Epithelial cell of proximal tubule (primary cell): ENCODE measurements at regions not wholly inside any gene's neighbourhood (a gene's known extent, or its start where the extent isn't known, plus 50 kb on each side); places are given as distances from the start of the nearest gene placed in this dataset.
A peak's percentile ranks its signal among the peaks of the same experiment; 100 is the strongest.

ENCODE experiments used
- DNase-seq: peaks from one replicate; pipeline ENCODE4 v3.0.0-alpha.2; 2011; ENCODE audit warnings: low read depth
- H3K4me3 ChIP-seq: 2 replicates; pipeline ENCODE4 v1.5.1; 2011; ENCODE audit warnings: low read depth, mild to moderate bottlenecking, low read length
- TF ChIP-seq, protein P1 (sequence below): conservative IDR thresholded peaks from 2 replicates; pipeline ENCODE4 v1.5.1; 2012; ENCODE audit warnings: low read depth, mild to moderate bottlenecking, low read length

DNA sequence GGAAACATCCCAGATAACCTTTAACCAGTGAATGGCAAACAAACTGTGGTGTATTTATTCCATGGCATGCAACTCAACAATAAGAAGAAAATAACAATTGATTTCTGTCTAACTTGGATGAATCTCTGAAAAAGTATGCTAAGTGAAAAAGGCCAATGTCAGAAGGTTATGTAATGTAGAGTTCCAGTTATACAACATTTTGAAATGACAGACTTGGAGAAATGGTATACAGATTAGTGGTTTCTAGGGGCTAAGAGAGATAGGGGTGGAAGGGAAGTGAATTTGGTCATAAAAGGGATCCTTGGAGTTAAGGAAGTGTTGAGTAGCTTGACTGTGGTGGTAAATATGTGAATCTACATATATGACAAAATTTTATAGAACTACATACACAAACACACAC lies 269.4 kb upstream of the SUCLG2 start:
- no peak for DNase-seq
- no peak overlapping the region for H3K4me3 ChIP-seq
- TF ChIP-seq, protein P1, sequence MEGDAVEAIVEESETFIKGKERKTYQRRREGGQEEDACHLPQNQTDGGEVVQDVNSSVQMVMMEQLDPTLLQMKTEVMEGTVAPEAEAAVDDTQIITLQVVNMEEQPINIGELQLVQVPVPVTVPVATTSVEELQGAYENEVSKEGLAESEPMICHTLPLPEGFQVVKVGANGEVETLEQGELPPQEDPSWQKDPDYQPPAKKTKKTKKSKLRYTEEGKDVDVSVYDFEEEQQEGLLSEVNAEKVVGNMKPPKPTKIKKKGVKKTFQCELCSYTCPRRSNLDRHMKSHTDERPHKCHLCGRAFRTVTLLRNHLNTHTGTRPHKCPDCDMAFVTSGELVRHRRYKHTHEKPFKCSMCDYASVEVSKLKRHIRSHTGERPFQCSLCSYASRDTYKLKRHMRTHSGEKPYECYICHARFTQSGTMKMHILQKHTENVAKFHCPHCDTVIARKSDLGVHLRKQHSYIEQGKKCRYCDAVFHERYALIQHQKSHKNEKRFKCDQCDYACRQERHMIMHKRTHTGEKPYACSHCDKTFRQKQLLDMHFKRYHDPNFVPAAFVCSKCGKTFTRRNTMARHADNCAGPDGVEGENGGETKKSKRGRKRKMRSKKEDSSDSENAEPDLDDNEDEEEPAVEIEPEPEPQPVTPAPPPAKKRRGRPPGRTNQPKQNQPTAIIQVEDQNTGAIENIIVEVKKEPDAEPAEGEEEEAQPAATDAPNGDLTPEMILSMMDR, result no peak

DNA sequence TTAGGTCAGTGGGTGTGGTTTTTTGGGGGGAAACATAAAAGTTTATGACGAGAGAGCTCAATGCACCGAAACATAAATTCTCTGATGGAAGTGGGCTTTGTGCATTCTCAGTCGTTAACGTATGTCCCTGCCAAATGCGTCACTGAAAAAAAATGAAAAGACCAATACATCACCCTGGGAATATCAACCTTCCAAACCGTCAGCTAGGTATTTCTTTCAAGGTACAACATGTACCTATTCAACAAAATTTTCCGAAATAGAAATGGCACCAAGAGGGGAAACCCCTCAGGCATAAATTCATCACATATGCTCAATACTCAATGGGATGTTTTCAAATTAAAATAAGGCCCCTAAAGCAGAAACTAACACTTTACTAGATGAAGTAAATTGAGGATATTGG lies 266.6 kb upstream of the SUCLG2 start:
- TF ChIP-seq, protein P1, result no peak
- no peak overlapping the region for H3K4me3 ChIP-seq
- DNase-seq, result no peak

DNA sequence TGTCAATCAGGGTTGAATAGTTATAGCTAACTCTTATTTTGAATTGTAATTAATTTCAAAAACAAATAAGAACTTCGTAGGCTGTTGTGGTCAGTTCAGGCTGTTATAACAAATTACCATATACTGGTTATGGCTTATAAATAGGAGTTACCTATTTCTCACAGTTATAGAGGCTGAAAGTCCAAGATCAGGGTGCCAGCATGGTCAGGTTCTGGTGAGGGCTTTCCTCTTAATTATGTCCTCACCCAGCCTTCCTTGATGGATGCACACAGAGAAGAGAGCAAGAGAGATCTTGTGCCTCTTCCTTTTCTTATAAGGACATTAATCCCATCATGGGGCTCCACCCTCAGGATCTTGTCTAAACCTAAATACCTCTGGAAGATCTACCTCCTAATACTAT lies 265.9 kb upstream of the SUCLG2 start:
- TF ChIP-seq, protein P1, result no peak
- no peak for DNase-seq
- no peak overlapping the region for H3K4me3 ChIP-seq

DNA sequence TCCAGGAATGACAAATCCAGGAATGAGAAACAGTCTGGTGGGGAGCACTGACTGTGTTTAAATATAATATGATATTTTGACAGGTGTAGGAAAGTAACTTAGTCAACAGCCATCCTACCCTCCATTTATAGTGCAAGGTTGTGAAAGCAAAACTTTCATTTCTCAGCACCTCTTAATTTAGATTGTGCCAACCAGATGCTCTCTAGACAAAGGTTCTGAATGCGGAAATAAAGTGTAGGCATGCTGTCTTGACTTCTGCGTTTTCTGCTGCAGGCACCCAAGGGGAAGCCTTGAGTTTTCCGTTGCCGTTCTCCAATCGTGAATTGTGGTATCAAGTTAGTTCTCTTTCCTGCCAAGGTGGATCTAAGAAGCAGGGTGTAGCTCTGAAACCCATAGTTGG lies 261.9 kb upstream of the SUCLG2 start:
- H3K4me3 ChIP-seq, result no peak overlapping the region
- DNase-seq, result no peak
- TF ChIP-seq, protein P1, result no peak

DNA sequence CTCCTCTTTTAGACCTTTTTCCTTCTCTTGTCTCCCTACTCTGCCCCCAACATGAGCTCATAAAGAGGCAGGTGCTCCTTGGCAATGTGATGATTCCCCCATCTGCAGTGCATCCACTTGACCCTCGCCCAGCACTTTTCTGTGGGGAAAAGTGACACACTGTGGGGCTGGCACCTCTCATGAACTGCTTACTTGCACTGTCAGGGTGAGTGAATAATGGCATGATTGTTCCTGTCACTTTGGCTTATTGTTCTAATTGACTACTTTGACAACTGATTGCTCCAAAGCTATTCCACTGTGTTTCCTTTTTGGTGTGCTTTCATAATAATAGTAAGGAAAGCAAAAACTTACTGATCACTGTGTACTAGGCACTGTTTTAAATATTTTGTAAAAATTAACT lies 253.3 kb upstream of the SUCLG2 start:
- H3K4me3 ChIP-seq, result no peak overlapping the region
- no peak for DNase-seq
- TF ChIP-seq, protein P1, result no peak

DNA sequence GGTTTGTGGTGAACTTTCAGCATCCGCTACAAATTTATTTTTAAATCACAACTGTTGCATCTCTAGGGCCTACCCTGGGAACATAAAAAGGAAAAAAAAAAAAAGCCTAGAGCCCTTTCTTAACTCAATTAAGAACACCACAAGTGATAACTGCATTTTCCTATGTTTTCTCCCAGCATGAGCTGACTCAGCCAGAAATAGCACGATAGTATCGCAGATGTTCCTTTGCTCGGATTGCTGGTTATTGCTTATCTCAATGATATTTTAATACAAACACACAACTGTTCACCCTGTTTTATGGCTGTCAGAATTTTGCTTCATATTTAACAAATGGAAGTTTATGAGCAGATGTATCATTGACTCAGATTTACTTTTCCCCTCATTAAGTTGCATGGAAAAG lies 251.8 kb upstream of the SUCLG2 start:
- no peak for DNase-seq
- TF ChIP-seq, protein P1, result no peak
- H3K4me3 ChIP-seq, result no peak overlapping the region

DNA sequence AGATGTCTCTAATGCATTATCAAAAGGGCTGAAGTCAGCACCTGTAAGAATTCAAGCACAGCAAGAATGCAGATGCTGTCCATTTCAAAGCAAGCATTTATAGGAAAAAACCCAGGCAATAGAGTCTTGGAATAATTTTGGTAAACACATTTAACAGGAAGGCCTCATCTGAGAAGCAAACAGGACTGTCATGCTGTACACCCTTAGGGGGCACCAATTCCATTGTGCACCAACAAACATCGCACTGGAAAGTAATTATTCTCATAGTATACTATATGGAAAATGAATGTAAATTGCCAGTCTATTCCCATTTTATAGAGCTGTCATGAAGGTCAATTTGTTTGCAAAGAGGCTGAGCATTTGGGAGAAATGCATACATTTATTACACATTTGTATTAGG lies 247.3 kb upstream of the SUCLG2 start:
- H3K4me3 ChIP-seq, result no peak overlapping the region
- DNase-seq, result no peak
- TF ChIP-seq, protein P1, result peak; percentile 67
